ENCODE measurements at regions not wholly inside any gene's neighbourhood (a gene's known extent, or its start where the extent isn't known, plus 50 kb on each side); places are given as distances from the start of the nearest gene placed in this dataset.

- TF ChIP-seq CTCF (IDR thresholded peaks at IDR 0.05; ENCODE audit: poor library complexity, severe bottlenecking) (no peak), EP300 (conservative IDR thresholded peaks at IDR 0.05; ENCODE audit: poor library complexity, severe bottlenecking) (no peak), MXI1 (conservative IDR thresholded peaks at IDR 0.05; ENCODE audit: poor library complexity, severe bottlenecking) (no peak), POLR2AphosphoS5 (IDR thresholded peaks at IDR 0.05) (no peak), SMC3 (conservative IDR thresholded peaks at IDR 0.05; ENCODE audit: poor library complexity) (no peak), TAF1 (IDR thresholded peaks at IDR 0.05; ENCODE audit: low read depth) (no peak), REST (IDR thresholded peaks at IDR 0.05; ENCODE audit: borderline replicate concordance) (no peak)
These were observed 250.3 kb downstream of the TOMM20 start for GRCh38 chr1:234878288-234878687.

Measured in neural cell (in vitro differentiated cells).